Activated CD8-positive, alpha-beta T cell treated with anti-CD3 and anti-CD28 coated beads for 36 hours (primary cell): ENCODE measurements at regions not wholly inside any gene's neighbourhood (a gene's known extent, or its start where the extent isn't known, plus 50 kb on each side); places are given as distances from the start of the nearest gene placed in this dataset.

Experiments used
- ATAC-seq: fragments of 200-7000 bp; cut with Tn5 transposase; one replicate; pipeline ENCODE4 v1.10.0; 2021; ENCODE audit warnings: mild to moderate bottlenecking, moderate library complexity
- CTCF ChIA-PET: fragments of 350-600 bp; sonication (Branson Sonifier 250); formaldehyde crosslinking; loops from one replicate; lab custom pipeline; 2021; ENCODE audit warnings: antibody characterized with exemption; lab: Charles Lee
- POLR2A ChIA-PET: fragments of 350-600 bp; sonication (Branson Sonifier 250); formaldehyde crosslinking; loops from one replicate; lab custom pipeline; 2021; ENCODE audit warnings: antibody characterized with exemption; lab: Charles Lee
- DNase-seq: peaks from one replicate; pipeline ENCODE4 v3.0.0-alpha.2; 2020
- H3K27ac Mint-ChIP-seq: one replicate; pipeline ENCODE4 v1.8.0; 2021; ENCODE audit warnings: mild to moderate bottlenecking, mixed read lengths
- H3K27me3 Mint-ChIP-seq: one replicate; pipeline ENCODE4 v1.8.0; 2021; ENCODE audit warnings: mixed read lengths
- H3K36me3 Mint-ChIP-seq: one replicate; pipeline ENCODE4 v1.8.0; 2021; ENCODE audit warnings: low read depth, mixed read lengths
- H3K4me1 Mint-ChIP-seq: one replicate; pipeline ENCODE4 v1.8.0; 2021; ENCODE audit warnings: low read depth, mixed read lengths
- H3K4me3 Mint-ChIP-seq: one replicate; pipeline ENCODE4 v1.8.0; 2021; ENCODE audit warnings: mild to moderate bottlenecking, moderate library complexity, mixed read lengths
- H3K9me3 Mint-ChIP-seq: one replicate; pipeline ENCODE4 v1.8.0; 2021; ENCODE audit warnings: mixed read lengths
- intact Hi-C: fragments of 100-400 bp; cut with micrococcal nuclease; formaldehyde crosslinking; loops from one replicate; pipeline ENCODE4 v1.10.0; 2022
- TF ChIP-seq, protein P1 (sequence below): fragments of 200-600 bp; IDR thresholded peaks from one replicate; pipeline ENCODE4 v1.8.0; 2022; ENCODE audit warnings: antibody characterized with exemption, mild to moderate bottlenecking

DNA sequence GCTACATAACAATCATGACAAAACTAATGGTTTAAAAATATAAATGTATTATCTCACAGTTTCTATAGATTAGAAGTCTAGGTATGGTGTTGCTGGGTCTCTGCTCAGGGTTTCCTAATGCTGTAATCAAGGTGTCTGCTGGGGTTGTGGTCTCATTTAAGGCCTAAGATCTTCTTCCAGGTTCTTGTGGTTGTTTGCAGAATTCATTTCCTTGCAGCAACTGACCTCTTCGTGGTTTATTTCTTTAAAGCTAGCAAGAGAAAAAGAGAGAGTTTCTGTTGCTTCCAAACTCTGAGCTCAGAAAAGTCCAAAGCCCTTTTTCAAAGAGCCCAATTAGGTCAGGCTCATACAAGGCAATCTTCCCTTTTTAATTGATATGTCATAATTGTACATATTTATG is 452.7 kb upstream of the CCDC179 start:
- Mint-ChIP-seq H3K27ac (no peak overlapping the region), H3K4me1 (no peaks in the 10 kb centered on the region), H3K9me3 (peaks cover 6% of the 10 kb centered on the region), H3K4me3 (no peak overlapping the region), H3K36me3 (no peaks in the 10 kb centered on the region), H3K27me3 (no peaks in the 10 kb centered on the region)
- ATAC-seq (no peak), DNase-seq (no peak)
- ChIA-PET CTCF (no interaction called here), POLR2A (no interaction called here)
- TF ChIP-seq, protein P1, sequence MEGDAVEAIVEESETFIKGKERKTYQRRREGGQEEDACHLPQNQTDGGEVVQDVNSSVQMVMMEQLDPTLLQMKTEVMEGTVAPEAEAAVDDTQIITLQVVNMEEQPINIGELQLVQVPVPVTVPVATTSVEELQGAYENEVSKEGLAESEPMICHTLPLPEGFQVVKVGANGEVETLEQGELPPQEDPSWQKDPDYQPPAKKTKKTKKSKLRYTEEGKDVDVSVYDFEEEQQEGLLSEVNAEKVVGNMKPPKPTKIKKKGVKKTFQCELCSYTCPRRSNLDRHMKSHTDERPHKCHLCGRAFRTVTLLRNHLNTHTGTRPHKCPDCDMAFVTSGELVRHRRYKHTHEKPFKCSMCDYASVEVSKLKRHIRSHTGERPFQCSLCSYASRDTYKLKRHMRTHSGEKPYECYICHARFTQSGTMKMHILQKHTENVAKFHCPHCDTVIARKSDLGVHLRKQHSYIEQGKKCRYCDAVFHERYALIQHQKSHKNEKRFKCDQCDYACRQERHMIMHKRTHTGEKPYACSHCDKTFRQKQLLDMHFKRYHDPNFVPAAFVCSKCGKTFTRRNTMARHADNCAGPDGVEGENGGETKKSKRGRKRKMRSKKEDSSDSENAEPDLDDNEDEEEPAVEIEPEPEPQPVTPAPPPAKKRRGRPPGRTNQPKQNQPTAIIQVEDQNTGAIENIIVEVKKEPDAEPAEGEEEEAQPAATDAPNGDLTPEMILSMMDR, result no peak
- intact Hi-C loops, result no loop called here

DNA sequence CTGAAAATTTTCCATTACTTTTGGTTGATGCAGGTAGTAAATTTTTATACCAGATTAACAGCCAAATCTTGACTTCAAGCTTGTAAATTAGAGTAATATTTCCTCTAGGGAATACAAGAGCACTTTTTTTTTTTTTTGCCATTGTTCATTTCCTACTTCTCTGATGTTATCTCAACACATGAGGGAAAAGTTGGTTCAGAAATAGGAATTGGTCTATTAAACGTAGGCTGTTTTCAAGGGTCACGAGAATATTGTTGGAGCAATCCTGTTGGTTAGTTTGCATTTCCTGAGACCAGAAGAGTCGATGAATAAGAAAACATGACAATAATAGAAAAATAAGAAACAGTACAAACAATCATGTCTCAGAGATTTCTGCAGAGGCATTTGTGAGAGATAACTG is 453.9 kb upstream of the CCDC179 start:
- ATAC-seq, result no peak
- H3K27me3 Mint-ChIP-seq, result no peaks in the 10 kb centered on the region
- H3K36me3 Mint-ChIP-seq, result no peaks in the 10 kb centered on the region
- TF ChIP-seq, protein P1, result no peak
- H3K27ac Mint-ChIP-seq, result no peak overlapping the region
- POLR2A ChIA-PET, result no interaction called here
- CTCF ChIA-PET, result no interaction called here
- no peaks in the 10 kb centered on the region for H3K4me1 Mint-ChIP-seq
- peaks cover 5% of the 10 kb centered on the region for H3K9me3 Mint-ChIP-seq
- intact Hi-C loops, result no loop called here
- no peak for DNase-seq
- H3K4me3 Mint-ChIP-seq, result no peak overlapping the region

DNA sequence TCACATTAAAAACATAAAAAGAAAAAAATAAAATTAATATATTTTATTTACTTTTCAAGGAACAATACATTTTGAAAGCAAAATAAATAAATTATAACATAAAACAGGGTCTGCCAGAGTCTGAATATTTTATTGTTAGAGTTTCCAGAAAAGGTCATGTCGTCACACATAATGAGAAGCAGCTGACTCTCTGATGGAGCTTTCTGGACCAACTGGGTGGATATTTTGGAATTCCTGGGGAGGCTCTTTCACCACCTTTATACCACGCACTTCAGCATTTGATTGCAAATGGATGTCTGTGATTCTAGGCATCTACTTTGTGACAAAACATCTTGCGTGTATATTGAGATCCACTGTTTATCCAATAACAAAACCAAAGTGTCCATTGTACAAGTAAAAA is 455.0 kb upstream of the CCDC179 start:
- H3K27ac Mint-ChIP-seq, result no peak overlapping the region
- no peak overlapping the region for H3K4me3 Mint-ChIP-seq
- CTCF ChIA-PET, result no interaction called here
- no peaks in the 10 kb centered on the region for H3K4me1 Mint-ChIP-seq
- POLR2A ChIA-PET, result no interaction called here
- H3K27me3 Mint-ChIP-seq, result no peaks in the 10 kb centered on the region
- H3K9me3 Mint-ChIP-seq, result peaks cover 4% of the 10 kb centered on the region
- H3K36me3 Mint-ChIP-seq, result no peaks in the 10 kb centered on the region
- no peak for ATAC-seq
- DNase-seq, result no peak
- TF ChIP-seq, protein P1, result no peak
- intact Hi-C loops, result no loop called here

DNA sequence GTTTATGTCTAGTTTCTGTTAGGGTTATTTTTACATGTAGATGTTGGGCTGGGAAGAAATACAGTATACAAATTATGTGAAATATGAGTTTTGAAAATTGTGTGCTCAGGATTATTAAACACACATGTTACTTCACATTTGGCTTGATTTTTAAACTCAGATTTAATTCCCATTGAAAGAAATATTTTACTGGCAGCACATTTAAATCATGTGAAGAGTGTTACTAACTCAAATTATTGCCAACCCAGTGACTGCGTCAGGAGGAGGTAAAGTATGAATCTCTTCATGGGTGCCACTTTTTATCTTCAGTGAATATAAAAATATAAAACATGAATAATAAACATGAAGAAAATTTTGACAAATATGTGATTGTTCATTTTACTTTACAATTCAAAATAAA is 457.5 kb upstream of the CCDC179 start:
- Mint-ChIP-seq H3K27ac (no peak overlapping the region), H3K36me3 (no peaks in the 10 kb centered on the region), H3K4me1 (no peaks in the 10 kb centered on the region), H3K4me3 (no peak overlapping the region), H3K27me3 (no peaks in the 10 kb centered on the region), H3K9me3 (peaks cover 13% of the 10 kb centered on the region)
- no peak for ATAC-seq
- intact Hi-C loops, result no loop called here
- CTCF ChIA-PET, result no interaction called here
- TF ChIP-seq, protein P1, result no peak
- no peak for DNase-seq
- POLR2A ChIA-PET, result no interaction called here

DNA sequence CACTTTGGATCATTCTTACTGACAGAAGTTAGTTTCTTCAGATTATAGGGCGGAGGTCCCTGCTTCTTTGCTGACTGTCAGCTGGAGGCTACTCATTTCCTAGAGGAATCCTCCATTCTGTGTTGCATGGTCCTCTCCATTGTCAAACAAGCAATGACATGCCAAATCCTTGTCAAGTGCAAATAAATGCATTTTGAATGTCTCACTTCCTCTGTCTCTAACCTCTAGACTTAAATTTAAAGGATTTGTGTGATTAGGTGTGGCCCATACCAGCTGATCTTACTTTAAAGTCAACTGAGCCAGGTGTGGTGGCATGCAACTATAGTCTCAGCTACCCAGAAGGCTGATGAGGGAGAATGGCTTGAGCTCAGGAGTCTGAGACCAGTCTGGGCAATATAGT is 458.4 kb upstream of the CCDC179 start:
- H3K9me3 Mint-ChIP-seq, result peaks cover 17% of the 10 kb centered on the region
- no peaks in the 10 kb centered on the region for H3K36me3 Mint-ChIP-seq
- TF ChIP-seq, protein P1, result no peak
- no peaks in the 10 kb centered on the region for H3K4me1 Mint-ChIP-seq
- no peaks in the 10 kb centered on the region for H3K27me3 Mint-ChIP-seq
- CTCF ChIA-PET, result no interaction called here
- ATAC-seq (no peak), DNase-seq (no peak)
- H3K27ac Mint-ChIP-seq, result no peak overlapping the region
- POLR2A ChIA-PET, result interaction anchor here (1.0 kb wide), 1 partner anchor 15 kb away, joined by 4 read pairs; no protein-coding TSS in a partner anchor
- intact Hi-C loops, result no loop called here
- H3K4me3 Mint-ChIP-seq, result no peak overlapping the region
